HG03520 (cell line): ENCODE measurements at regions not wholly inside any gene's neighbourhood (a gene's known extent, or its start where the extent isn't known, plus 50 kb on each side); places are given as distances from the start of the nearest gene placed in this dataset.
"Not testable (repeated sequence)": the region's sequence is repeated elsewhere in the genome, so short reads cannot be mapped to it uniquely, and the experiment has no call there.

Experiments
- ATAC-seq: cut with Tn5 transposase; IDR thresholded peaks from one replicate; pipeline ENCODE4 v1.9.1; 2021; ENCODE audit warnings: mild to moderate bottlenecking, moderate library complexity; ENCODE audit not compliant: unreplicated experiment

GRCh38 chr4:158053086-158053485, 119.7 kb downstream of the GASK1B start:
- ATAC-seq = no peak

DNA sequence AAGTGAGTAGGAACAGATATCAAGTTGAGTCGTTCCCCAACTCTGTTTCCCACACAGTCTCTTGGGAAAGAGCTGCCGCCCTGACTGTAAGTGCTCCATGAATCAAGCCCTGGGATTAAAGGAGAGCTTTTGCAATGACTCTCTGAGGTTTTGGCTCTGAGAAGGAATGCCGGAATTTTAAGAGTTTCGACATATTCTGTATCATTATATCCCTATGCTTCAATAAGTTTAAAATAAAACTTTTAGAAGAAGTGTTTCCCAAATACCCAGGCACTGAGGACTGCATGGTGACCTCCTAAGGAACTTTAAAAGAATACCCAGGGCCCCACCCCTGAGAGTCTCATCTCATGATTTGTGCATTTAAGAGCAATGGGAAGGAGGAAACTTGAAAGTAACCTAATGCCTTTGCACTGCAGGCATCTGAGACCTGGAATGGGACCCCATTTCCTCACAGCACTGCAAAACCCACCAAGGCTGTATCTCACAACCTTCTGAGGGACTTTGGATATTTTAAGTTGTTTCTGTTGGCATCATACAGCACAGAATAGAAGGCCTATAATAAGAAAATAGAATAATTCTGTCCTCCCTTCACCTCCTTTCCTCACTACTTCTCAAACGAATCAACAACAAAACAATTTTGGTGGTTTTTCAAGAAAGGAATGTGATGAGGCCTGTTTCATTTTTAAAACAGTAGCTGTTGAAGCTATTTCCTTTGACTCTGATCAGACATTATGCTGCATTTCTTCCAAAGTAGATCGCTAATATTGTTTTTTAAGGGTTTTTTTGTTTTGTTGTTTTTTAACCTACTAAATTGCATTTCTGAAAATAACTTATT, 121.2 kb downstream of the GASK1B start:
- no peak for ATAC-seq

- no peak for ATAC-seq
Observed at GRCh38 chr4:158050942-158051341, 121.9 kb downstream of the GASK1B start.

DNA sequence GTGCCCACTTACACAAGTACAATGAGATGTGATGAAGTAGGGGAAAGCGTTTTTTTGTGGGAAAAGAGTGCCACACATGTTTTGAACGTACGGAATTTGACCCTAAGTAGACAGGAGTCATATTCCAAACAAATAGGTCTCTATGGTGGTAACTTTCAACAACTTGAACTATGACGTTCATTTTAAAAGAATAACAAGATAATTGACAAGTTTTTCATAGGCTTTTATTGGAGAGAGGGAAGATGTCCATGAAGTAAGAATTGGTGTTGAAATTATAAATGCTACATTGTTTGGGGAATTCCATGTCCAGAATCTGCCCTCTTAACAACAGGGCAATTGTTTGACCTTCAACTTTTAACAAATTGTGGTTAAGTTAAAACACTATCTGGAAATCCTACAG, 126.5 kb downstream of the GASK1B start:
- ATAC-seq = no peak

DNA sequence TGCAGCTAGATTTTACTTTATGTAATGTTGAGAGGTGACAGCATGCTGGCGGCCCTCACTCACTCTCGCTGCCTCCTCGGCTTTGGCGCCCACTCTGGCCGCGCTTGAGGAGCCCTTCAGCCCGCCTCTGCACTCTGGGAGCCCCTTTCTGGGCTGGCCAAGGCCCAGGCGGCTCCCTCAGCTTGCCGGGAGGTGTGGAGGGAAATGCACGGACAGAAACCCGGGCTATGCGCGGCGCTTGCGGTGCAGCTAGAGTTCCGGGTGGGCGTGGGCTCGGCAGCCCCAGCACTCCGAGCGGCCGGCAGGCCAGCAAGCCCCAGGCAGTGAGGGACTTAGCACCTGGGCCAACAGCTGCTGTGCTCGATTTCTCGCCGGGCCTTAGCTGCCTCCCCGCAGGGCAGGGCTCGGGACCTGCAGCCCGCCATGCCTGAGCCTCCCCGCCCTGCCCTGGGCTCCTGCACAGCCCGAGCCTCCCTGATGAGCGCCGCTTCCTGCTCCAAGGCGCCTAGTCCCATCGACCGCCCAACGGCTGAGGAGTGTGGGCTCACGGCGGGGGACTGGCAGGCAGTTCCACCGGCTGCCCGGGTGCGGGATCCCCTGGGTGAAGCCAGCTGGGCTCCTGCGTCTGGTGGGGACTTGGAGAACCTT, 128.7 kb downstream of the GASK1B start:
- ATAC-seq = no peak

- ATAC-seq = no peak
Observed at GRCh38 chr4:158042591-158043030, 130.2 kb downstream of the GASK1B start.

- no peak for ATAC-seq
Observed at GRCh38 chr4:158038718-158039117, 134.1 kb downstream of the GASK1B start.

- ATAC-seq = no peak
Observed at GRCh38 chr4:158036998-158037397, 135.8 kb downstream of the GASK1B start.

- ATAC-seq = no peak
Observed at GRCh38 chr4:158035662-158036195, 137.1 kb downstream of the GASK1B start.

DNA sequence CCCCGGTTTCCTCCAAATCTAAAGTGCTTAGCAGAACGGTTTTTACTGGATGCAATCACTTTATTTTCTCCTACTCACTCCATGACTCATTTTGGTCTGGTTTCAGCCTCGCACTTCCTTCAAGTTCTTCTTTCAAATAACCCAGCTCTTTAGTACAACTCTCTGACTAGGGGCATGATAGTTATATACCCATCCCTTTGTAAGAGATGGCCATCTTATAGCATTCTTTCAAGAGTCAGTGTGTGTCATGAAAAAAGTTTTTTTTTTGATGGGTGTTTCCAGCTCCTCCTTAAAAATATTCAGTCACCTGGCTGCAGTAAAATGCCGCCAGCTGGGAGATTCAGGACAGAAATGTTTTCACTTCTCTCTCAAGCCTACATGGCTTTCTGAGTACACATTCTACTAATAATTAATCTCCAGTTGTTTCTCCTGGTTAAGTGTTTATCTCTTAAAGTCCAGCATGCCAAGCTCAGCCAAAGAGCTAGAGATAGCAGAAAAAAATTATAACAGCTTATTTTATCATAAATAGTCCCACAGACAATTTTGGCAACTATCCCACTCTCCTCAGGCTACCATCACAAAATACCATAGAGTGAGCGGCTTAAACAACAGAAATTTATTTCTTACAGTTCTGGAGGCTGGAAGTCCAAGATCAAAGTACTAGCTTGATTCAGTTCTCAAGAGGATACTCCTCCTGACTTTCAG, 139.3 kb downstream of the GASK1B start:
- ATAC-seq = no peak

DNA sequence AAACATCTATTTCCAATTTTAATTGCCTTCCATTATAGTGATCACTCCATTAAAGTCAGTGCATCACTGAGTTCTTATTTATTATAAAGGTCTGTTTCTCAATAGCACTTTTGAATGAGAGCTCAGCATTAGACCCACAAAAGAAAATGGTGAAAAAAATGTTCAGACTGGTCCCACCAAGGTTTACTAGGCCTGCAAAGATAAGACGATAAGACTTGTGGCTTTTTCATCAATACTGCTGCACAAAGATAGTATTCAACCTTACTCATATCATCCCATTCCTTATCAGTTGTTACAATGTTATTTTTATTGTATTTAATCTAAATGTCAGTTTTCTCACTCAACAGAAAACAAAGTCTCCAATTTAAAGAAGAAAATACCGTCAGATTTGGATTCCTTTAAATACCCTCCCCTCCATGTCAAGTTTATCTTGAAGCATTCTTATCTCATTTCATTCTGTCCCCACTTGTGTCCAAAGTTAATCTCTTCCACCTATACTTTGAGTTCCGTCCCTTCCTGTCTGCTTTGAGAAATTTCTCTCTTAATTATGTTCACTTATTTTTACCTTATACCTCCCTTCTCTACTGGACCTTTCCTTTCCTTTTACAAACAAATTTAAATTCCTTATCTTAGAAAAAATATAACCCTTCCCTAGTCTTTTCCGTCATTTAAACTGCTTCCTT, 140.0 kb downstream of the GASK1B start:
- ATAC-seq = no peak

- ATAC-seq = not testable (repeated sequence)
Observed at GRCh38 chr4:158028381-158028780, 144.4 kb downstream of the GASK1B start.

GRCh38 chr4:158025131-158025530, 147.7 kb downstream of the GASK1B start:
- ATAC-seq = no peak

DNA sequence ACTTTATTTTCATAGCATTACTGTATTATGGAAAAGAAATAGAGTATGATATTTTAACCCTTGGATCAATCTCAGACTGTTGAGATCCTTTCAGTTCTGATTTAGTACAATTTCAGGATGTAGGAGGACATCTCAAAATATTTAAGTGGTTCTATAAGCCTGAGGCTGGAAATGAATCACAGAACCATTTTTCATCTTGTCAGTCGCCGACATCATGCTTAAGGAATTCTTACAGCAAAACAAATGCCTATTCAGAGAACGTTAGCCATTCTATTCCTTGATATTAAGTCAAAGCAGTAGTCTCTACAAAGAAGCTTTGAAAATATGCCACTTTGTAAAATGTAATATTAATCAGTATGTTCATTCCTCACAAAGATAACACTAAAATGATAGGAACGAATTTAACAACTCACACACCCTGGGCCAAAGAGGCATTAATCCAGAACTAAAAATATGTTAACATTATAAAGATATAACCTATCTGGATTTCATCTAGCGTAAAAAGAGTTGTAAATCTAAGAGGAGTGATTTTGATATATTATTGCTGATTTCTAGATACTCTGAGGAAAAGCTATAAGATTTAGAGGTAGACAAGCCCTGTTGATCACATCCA, 152.0 kb downstream of the GASK1B start:
- no peak for ATAC-seq

GRCh38 chr4:158020176-158020575, 152.6 kb downstream of the GASK1B start:
- ATAC-seq = no peak

GRCh38 chr4:158018831-158019230, 154.0 kb downstream of the GASK1B start:
- ATAC-seq = no peak

GRCh38 chr4:158018221-158018830, 154.5 kb downstream of the GASK1B start:
- no peak for ATAC-seq

DNA sequence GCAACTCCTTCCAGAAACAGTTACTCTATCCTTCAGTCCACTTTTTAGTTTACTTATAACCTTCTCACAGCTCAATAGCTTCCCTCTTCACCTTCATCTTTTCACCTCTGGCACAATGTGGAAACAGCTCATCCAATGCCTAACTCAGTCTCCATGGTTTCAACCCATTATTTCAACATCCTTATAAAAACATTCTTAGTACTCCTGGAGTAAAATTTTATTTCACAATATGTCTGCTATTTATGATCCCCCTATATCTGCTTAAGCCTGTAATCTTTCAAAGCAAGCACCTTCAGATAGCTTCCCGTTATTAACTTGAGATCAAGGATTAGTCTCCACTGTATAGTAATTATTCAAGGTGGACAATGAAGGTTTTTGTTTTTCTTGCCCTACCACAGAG, 156.3 kb downstream of the GASK1B start:
- no peak for ATAC-seq

- ATAC-seq = no peak
Observed at GRCh38 chr4:158015241-158015640, 157.6 kb downstream of the GASK1B start.

DNA sequence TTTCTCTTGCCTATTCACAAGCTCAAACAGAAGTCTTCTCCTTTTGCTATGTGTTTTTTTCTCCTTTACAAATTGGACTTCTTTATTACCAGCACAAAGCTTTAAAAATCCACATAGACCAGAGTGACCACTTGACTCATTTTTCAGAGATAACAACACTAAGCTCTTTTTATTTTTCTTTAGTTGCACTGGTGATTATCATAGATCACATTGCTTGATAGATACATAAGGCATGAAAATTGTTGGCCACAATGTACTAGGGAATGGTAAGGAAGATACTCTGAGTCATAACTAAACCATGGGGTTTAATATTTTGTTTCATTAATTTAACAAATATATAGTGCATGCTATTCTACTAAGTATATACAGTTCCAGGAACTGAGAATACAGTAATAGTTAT, 159.0 kb downstream of the GASK1B start:
- no peak for ATAC-seq
